ACC112 (cell line): ENCODE measurements at regions not wholly inside any gene's neighbourhood (a gene's known extent, or its start where the extent isn't known, plus 50 kb on each side); places are given as distances from the start of the nearest gene placed in this dataset.

ENCODE experiments used
- H2AFZ ChIP-seq: fragments of 200-600 bp; sonication (generic); one replicate; pipeline ENCODE4 v1.6.0; 2017; ENCODE audit warnings: antibody characterized with exemption, low read length; ENCODE audit not compliant: unreplicated experiment
- H3K27ac ChIP-seq: fragments of 200-600 bp; sonication (generic); 2 replicates; pipeline ENCODE4 v1.5.1; 2014; ENCODE audit warnings: low read depth, mild to moderate bottlenecking, antibody characterized with exemption, low read length, moderate library complexity
- H3K27me3 ChIP-seq: fragments of 200-600 bp; sonication (generic); 2 replicates; pipeline ENCODE4 v1.6.1; 2014; ENCODE audit warnings: mild to moderate bottlenecking, antibody characterized with exemption, low read length, moderate library complexity, mixed read lengths; ENCODE audit not compliant: insufficient read depth
- H3K36me3 ChIP-seq: fragments of 200-600 bp; sonication (generic); 2 replicates; pipeline ENCODE4 v1.6.1; 2016; ENCODE audit warnings: mild to moderate bottlenecking, antibody characterized with exemption, low read length, moderate library complexity, mixed read lengths; ENCODE audit not compliant: insufficient read depth
- H3K4me1 ChIP-seq: fragments of 200-600 bp; sonication (generic); one replicate; pipeline ENCODE4 v1.6.1; 2016; ENCODE audit warnings: low read length, mixed read lengths; ENCODE audit not compliant: insufficient read depth, unreplicated experiment, control insufficient read depth
- H3K4me3 ChIP-seq: fragments of 200-600 bp; sonication (generic); 2 replicates; pipeline ENCODE4 v1.5.1; 2014; ENCODE audit warnings: mild to moderate bottlenecking, low read depth, low read length
- H3K79me2 ChIP-seq: fragments of 200-600 bp; sonication (generic); one replicate; pipeline ENCODE4 v1.6.0; 2016; ENCODE audit warnings: low read length; ENCODE audit not compliant: control insufficient read depth, unreplicated experiment, insufficient read depth

- Histone ChIP-seq H3K27me3 (no peaks in the 10 kb centered on the region), H3K36me3 (no peaks in the 10 kb centered on the region), H3K27ac (no peak overlapping the region), H3K79me2 (no peaks in the 10 kb centered on the region), H3K4me1 (no peaks in the 10 kb centered on the region), H3K4me3 (no peak overlapping the region), H2AFZ (no peak overlapping the region)
Measured at GRCh38 chr1:37258068-37258467, 216.3 kb upstream of the ZC3H12A start.

GRCh38 chr1:37259019-37259418, 215.4 kb upstream of the ZC3H12A start:
- Histone ChIP-seq H2AFZ (no peak overlapping the region), H3K27me3 (no peaks in the 10 kb centered on the region), H3K4me1 (no peaks in the 10 kb centered on the region), H3K4me3 (no peak overlapping the region), H3K36me3 (no peaks in the 10 kb centered on the region), H3K27ac (no peak overlapping the region), H3K79me2 (no peaks in the 10 kb centered on the region)

- Histone ChIP-seq H3K27ac (no peak overlapping the region), H3K4me1 (no peaks in the 10 kb centered on the region), H3K36me3 (no peaks in the 10 kb centered on the region), H3K27me3 (no peaks in the 10 kb centered on the region), H2AFZ (no peak overlapping the region), H3K79me2 (no peaks in the 10 kb centered on the region), H3K4me3 (no peak overlapping the region)
Measured at GRCh38 chr1:37261129-37261528, 213.3 kb upstream of the ZC3H12A start.

- Histone ChIP-seq H3K36me3 (no peaks in the 10 kb centered on the region), H3K27ac (no peak overlapping the region), H3K27me3 (no peaks in the 10 kb centered on the region), H2AFZ (no peak overlapping the region), H3K4me3 (no peak overlapping the region), H3K79me2 (no peaks in the 10 kb centered on the region), H3K4me1 (no peaks in the 10 kb centered on the region)
Measured at GRCh38 chr1:37262439-37263170, 211.8 kb upstream of the ZC3H12A start.

- no peaks in the 10 kb centered on the region for H3K79me2 ChIP-seq
- H3K4me1 ChIP-seq, result no peaks in the 10 kb centered on the region
- H3K27me3 ChIP-seq, result no peaks in the 10 kb centered on the region
- no peak overlapping the region for H2AFZ ChIP-seq
- H3K4me3 ChIP-seq, result no peak overlapping the region
- H3K27ac ChIP-seq, result no peak overlapping the region
- H3K36me3 ChIP-seq, result no peaks in the 10 kb centered on the region
Measured at GRCh38 chr1:37265156-37265555, 209.2 kb upstream of the ZC3H12A start.

- H3K27me3 ChIP-seq, result no peaks in the 10 kb centered on the region
- H2AFZ ChIP-seq, result no peak overlapping the region
- no peaks in the 10 kb centered on the region for H3K36me3 ChIP-seq
- H3K27ac ChIP-seq, result no peak overlapping the region
- no peak overlapping the region for H3K4me3 ChIP-seq
- H3K4me1 ChIP-seq, result no peaks in the 10 kb centered on the region
- H3K79me2 ChIP-seq, result no peaks in the 10 kb centered on the region
Measured at GRCh38 chr1:37265786-37266667, 208.4 kb upstream of the ZC3H12A start.

GRCh38 chr1:37267111-37267835, 207.1 kb upstream of the ZC3H12A start:
- Histone ChIP-seq H2AFZ (no peak overlapping the region), H3K36me3 (no peaks in the 10 kb centered on the region), H3K27me3 (no peaks in the 10 kb centered on the region), H3K4me1 (no peaks in the 10 kb centered on the region), H3K27ac (no peak overlapping the region), H3K79me2 (no peaks in the 10 kb centered on the region), H3K4me3 (no peak overlapping the region)

- Histone ChIP-seq H3K36me3 (no peaks in the 10 kb centered on the region), H3K4me3 (no peak overlapping the region), H3K27ac (no peak overlapping the region), H3K27me3 (no peaks in the 10 kb centered on the region), H2AFZ (no peak overlapping the region), H3K4me1 (no peaks in the 10 kb centered on the region), H3K79me2 (no peaks in the 10 kb centered on the region)
Measured at GRCh38 chr1:37270639-37271038, 203.7 kb upstream of the ZC3H12A start.

GRCh38 chr1:37272626-37273025, 201.8 kb upstream of the ZC3H12A start:
- Histone ChIP-seq H3K27me3 (no peaks in the 10 kb centered on the region), H3K4me3 (no peak overlapping the region), H3K79me2 (no peaks in the 10 kb centered on the region), H2AFZ (no peak overlapping the region), H3K36me3 (no peaks in the 10 kb centered on the region), H3K27ac (no peak overlapping the region), H3K4me1 (no peaks in the 10 kb centered on the region)

GRCh38 chr1:37274486-37274885, 199.9 kb upstream of the ZC3H12A start:
- Histone ChIP-seq H3K4me1 (no peaks in the 10 kb centered on the region), H3K27me3 (no peaks in the 10 kb centered on the region), H2AFZ (no peak overlapping the region), H3K4me3 (no peak overlapping the region), H3K36me3 (no peaks in the 10 kb centered on the region), H3K79me2 (no peaks in the 10 kb centered on the region), H3K27ac (no peak overlapping the region)
